ENCODE measurements at regions not wholly inside any gene's neighbourhood (a gene's known extent, or its start where the extent isn't known, plus 50 kb on each side); places are given as distances from the start of the nearest gene placed in this dataset.

DNA sequence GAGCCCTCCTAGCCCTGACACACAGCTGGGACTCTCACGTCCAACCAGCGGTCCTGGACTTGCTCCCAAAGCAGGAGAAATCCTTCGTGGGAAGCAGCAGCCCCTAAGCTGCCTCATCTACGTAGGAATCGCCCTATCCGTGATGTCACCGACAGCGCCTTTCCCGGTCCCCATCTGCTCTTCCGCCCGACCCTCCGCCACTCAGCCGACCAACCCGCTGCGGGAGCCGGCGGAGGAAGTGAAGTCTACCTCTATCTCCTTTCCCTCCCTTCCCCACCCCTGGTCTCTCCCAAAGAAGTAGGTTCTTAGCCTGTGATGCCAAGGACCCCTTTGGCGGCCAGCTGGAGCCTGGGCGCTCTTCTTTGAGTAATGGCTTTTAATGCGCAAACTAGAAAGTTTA lies 272.1 kb downstream of the FAM72C start:
- no peak for TF ChIP-seq POLR2A (IDR thresholded peaks at IDR 0.05)
- TF ChIP-seq, protein P1, sequence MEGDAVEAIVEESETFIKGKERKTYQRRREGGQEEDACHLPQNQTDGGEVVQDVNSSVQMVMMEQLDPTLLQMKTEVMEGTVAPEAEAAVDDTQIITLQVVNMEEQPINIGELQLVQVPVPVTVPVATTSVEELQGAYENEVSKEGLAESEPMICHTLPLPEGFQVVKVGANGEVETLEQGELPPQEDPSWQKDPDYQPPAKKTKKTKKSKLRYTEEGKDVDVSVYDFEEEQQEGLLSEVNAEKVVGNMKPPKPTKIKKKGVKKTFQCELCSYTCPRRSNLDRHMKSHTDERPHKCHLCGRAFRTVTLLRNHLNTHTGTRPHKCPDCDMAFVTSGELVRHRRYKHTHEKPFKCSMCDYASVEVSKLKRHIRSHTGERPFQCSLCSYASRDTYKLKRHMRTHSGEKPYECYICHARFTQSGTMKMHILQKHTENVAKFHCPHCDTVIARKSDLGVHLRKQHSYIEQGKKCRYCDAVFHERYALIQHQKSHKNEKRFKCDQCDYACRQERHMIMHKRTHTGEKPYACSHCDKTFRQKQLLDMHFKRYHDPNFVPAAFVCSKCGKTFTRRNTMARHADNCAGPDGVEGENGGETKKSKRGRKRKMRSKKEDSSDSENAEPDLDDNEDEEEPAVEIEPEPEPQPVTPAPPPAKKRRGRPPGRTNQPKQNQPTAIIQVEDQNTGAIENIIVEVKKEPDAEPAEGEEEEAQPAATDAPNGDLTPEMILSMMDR (IDR thresholded peaks at IDR 0.05 in 4 of 5, conservative IDR thresholded peaks at IDR 0.05 in 1 of 5): no peak

Data from gastrocnemius medialis (tissue), 4 donors.